OCI-M2 (cell line): ENCODE measurements at regions not wholly inside any gene's neighbourhood (a gene's known extent, or its start where the extent isn't known, plus 50 kb on each side); places are given as distances from the start of the nearest gene placed in this dataset.

ENCODE experiments used
- DNase-seq: peaks from one replicate; lab custom pipeline; 2025; ENCODE audit not compliant: unreplicated experiment; lab: John Stamatoyannopoulos, UW

DNA sequence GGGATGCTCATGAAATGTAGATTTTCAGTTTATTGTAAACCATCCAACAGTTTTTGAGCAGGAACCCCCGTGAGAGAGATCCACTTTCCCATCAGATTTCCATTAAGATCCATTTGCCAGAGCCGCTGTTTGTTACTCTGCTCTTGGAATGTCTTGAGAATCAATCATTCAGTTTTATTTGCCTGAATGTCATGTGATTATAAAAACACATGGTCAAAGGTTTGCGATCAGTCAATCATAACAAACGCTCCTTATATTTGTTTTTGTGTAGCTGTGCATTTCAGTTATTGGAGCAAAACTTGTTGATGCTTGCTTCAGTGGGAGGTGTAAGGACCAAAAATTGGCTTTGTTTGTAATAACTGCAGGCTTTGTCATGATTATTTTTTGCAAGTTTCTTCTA lies 155.8 kb upstream of the RHOBTB1 start:
- no peak for DNase-seq

DNA sequence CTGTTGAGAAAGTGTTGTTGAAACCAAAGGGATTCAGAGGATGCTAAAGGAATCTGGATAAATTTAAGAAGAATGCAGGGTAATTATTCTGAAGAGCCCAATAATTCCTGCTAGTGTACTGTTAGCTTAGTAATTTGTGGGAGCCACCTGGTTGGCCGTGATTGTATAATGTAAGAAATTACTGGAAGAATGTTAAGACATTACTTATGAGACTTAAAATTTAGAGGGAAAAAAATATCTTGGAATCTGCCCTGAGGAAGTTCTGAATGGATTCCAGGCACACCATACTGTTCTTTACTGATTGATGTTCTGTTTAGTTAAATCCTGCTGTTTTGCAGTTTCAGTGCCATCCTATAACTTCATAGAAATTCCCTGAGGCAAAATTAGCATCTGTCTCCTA lies 155.0 kb upstream of the RHOBTB1 start:
- DNase-seq = no peak

DNA sequence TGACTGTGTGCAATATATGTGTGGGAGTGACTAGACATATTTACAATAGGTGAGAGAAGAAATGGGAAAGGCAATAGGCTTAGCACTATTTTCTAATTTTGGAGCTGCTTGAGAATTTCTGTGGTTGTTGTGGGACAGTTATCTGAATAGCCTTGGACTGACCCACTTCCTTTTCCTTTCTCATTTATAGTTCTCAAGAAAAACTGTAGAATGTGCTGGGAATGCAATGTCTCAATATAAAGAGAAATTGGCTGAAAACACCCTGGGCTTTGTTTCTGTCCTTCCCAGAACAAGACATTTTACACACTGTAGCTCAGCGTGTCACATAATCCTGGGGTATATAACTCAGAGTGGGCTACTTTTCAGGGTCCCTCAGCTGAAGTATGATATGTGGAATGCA lies 153.0 kb upstream of the RHOBTB1 start:
- DNase-seq = no peak

DNA sequence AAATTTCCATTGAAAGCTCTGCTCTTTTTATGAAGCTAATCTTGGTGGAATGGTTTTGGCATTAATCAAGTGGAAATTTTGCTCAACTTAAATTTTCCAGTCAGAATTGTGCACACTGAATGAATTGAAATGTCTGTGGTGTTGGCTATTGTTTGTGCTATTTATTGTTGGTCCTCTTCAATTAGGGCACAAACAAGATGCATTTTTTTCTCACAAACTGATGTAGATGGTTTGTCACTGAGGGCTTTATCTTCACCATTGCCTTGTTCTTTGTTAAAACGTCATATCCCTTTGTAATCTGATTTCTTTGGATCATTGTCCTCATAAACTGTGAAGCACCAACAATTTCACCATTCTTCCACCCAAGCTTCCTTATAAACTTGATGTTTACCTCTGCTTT lies 152.1 kb upstream of the RHOBTB1 start:
- no peak for DNase-seq

DNA sequence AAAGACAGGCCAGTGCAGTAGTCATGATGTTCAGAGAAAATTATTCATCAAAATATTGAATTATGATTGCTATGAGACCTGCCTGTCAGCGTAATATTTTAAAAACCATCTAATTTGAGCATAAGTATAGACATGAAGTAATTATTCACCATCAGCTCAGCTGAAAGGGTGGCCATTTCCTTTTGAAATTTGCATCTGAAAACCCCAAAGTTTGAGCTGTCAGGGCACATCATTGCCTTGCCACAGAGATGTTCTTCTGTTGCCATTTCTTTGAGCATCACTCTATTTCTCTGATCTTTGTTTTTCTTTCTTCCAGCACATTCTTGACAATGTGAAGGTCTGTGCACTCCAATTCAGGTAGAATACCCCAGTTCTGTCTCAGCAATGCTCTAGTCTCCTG lies 147.5 kb upstream of the RHOBTB1 start:
- DNase-seq = no peak

DNA sequence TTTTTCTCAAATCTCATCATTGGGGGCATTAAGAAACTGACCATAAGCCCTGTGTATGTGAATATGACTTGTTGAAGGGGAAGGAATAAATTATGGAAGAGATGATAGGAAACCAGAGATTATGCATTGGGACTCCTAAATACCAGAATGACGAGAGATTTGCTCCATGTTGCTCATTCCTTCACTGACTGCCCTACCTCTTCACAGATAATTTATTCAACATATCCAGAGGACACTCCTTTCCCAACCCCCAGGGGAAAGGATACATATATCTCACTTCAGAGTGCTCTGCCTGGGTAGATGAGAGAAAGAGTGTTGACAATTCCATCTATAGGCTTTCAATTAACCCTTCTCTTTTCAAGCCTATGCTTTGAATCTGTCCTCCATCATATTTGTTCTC lies 145.3 kb upstream of the RHOBTB1 start:
- DNase-seq = no peak

DNA sequence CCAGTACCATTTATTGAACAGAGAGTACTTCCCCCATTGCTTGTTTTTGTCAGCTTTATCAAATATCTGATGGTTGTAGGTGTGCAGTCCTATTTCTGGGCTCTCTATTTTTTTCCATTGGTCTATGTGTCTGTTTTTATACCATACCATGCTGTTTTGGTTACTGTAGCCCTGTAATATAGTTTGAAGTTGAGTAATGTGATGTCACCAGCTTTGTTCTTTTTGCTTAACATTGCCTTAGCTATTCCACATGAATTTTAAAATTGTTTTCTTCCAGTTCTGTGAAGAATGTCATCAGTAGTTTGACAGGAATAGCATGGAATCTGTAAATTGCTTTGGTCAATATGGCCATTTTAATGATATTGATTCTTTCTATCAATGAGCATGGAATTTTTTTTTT lies 140.5 kb upstream of the RHOBTB1 start:
- no peak for DNase-seq

DNA sequence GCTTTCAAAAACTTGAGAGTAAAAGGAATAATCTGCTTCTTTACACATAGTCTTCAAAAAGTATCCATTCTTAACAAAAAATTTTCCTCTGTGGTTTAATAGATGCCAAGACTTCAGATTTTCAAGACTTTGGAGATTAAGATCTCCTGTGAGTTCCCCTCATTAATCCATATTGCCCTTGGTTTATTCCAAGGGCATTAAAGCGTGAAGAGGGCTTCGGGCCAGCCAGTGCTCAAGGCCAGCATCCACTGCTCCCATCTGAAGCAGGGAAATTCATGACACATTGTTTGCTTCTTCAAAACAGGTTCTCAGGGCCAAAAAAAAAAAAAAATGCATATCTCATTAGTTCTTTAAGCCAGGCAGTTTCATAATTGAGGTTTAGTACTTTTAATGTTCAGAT lies 137.3 kb upstream of the RHOBTB1 start:
- DNase-seq = no peak

DNA sequence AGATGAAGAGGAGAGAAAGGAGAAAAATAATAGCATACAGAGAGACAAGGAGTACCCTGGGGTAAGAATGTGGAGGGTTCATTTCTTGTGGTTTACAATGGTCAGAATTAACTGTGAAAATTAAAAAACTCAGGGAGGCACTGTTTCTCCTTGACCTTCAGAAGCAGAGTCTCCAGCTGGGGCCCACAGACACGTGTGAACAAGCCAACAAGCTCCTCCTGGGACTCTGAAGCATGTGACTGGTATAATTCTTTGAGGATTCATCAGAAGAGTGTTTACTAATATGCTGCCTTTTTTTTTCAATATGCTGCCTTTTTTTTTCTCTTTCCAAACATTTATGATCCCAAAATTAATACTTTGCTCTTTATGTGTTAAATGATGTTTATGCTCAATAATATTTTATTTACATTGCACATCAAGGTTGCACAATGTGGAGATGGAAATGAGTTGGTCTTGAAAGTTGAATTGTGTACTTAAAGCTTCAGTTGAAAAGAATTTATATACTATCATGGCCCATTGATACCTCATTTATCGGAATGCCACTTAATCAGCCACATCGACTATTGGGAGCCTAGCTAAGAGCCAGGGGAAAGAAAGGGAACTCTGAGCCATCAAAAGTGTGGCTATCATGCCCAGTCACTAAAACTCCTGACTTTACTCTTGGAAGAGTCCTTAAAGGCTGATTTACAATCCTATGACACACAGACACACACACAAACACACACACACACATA lies 134.7 kb upstream of the RHOBTB1 start:
- DNase-seq = no peak

DNA sequence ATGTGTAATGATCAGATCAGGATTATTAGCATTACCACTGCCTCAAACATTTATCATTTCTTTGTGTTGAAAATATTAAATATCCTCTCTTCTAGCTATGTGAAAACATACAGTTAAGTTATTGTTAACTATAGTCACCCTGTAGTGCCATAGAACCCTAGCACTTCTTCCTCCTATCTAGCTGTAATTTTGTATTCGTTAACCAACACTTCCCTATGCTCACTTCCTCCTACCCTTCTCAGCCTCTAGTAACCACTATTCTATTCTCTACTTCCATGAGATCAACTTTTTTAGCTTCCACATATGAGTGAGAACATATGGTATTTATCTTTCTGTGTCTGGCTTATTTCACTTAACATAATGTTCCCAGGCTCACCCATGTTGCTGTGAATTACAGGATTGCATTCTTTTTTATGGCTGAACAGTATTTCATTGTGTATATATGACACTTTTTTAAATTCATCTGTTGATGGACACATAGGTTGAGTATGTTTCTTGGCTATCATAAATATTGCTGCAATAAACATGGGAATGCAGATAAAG lies 132.7 kb upstream of the RHOBTB1 start:
- no peak for DNase-seq

DNA sequence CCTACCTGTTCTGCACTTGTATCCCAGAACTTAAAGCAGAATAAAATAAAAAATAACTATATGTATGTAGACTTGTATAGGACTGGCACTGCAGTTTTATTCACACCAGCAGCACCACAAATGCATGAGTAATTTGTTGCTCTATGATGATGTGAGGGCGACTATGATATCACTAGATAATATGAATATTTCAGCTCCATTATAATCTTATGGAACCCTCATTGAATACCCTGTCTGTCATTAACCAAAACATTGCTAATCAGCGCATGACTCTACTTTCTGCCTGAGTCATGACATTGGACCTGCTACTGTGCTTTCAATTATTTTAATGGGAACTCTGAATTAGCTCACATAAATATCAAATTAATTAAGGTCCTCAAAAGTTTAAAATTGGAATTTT lies 129.4 kb upstream of the RHOBTB1 start:
- no peak for DNase-seq

DNA sequence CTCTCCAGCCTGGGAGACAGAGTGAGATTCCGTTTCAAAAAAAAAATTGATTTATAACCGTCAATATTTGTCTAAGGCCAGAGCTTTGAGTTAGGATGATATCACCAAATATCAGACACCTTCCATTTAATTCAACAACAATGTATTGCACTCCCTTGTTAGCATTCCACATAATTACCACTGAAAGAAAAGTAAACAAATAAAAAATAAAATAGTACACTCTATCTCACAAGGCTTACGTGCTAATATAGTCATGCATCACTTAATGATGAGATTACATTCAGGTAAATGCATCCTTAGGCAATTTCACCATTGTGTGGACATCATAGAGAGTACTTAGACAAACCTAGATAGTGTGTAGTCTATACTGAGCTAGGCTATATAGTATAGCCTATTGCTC lies 127.6 kb upstream of the RHOBTB1 start:
- DNase-seq = no peak

DNA sequence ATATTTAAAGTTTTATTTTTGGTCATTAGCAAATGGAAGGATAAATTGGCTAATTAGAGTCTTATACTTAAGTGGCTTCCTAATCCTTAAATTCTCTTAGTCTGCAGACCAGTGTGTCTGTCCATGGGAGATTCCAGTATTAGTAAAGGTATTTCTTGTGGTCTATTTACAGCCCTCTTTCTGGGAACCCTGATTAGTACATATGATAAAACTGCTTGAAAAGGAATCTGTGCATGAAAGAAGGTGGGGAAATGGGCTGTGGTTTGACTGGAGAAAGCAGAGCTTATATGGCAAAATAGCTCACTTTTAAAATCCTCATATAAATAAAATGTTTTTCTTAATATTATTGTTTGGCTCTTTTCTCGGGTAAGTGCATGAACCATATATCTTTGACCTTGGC lies 124.5 kb upstream of the RHOBTB1 start:
- DNase-seq = no peak

DNA sequence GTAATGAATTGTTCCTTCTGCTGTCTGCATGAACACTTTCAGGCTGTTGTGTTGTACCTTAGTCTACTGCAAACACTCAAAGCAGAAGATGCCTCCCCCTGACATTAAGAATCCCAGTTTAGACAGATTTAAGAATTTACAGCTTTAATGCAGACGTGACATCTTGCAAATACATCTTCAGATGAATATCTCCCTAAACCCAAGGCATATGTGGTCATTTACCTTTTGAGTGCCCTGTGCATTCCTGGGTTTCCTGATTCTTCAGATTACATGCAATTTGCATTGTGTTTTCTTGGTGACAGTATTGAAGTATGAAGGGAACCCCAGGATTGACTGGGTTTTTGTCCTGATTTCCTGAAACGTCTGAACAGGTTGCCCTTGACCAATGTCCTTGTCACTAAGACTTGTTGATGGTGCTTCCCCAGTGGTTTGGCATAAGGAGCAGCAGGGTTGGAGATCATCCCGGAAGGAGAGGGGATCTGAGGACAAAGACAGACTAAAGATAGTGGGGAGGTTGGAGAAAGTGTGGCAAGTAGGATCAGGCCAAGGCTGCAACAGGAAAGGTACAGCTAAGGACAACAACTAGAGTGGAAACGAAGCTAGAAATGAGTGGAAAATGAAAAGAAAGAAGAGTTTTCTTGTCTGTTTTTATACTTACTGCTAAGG lies 123.8 kb upstream of the RHOBTB1 start:
- DNase-seq = no peak

DNA sequence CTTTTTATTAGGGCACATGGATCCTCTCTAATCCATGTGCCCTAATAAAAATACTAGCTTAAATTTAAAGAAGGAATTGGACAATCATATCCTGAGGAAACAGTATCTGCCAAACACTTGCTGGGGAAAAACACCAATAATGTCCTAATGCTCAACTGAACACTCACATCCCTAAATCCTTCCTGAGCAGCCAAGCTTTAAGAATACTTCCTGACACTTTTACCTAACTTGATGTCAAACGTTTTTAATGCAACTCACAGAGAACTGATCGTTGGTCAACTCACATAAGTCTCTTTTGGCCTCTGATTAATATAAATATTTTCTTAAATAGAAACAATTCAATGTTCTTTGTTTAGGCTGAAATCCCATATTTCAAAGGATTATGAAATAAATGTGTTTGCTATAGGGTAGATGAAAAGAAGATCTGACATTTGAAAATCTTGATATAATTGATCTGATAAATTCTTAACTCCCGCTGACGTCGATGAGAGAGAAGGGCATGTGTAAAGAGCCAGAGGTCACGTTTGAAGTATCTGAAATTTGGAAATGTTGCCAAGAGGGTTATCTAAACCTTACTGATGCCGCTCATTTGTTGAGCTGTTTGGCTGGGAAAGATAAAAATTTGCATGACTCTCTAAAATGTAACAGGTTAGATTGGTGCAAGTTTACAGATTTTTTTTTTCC lies 122.8 kb upstream of the RHOBTB1 start:
- no peak for DNase-seq

DNA sequence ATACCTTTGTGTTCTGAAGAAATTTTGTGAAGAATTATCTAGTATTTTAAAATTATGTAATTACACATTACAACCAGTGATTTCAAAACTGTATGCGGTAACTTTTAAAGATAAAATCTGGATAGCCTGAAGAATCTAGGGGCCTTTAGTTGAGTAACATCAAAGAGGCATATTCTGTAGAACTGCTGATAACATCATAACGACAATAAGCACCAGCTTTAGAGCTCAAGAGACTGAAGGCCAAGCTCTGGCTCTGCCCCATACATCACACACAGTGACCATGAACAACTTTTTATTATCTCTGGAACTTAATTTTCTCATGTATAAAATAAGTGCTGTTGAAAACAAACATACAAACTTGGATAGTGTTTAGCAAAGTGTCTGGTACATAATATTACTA lies 121.1 kb upstream of the RHOBTB1 start:
- DNase-seq = no peak

DNA sequence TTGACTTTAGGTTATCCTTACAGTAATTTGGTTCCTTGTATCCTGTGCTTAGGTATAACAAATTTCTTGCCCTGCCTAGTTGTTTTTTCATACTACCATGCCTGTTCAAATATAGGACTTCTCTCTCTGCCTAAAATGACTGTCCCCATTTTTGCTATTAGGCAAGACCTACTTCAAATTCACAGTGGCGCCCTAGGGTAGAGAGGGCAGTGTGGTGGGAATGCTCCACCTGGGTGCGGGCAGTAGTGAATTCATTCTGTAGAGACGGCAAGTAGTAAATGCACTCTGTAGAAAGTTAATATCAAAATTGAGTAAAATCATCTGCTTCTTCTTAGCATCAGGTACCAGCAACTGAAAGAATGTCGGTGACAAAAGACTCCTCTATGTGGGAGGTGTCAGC lies 120.4 kb upstream of the RHOBTB1 start:
- DNase-seq = no peak

DNA sequence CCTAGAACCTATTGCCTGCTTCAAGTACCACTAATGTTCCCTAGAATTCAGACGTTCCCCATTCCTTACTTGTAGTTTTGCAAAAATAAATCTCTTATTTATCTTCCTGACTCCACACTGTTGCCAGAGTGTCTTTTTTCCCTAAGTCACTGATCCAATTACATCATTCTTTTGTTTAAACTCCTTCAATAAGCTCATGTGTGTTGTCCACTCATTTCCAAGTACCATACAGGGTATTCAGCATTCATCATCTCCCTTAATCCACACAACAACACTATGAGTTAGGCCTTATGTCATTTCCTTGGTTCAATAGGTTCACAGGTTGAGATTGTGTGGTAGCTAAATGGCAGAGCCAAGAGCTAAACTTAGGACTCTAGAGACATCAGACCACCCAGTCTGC lies 119.9 kb upstream of the RHOBTB1 start:
- no peak for DNase-seq

DNA sequence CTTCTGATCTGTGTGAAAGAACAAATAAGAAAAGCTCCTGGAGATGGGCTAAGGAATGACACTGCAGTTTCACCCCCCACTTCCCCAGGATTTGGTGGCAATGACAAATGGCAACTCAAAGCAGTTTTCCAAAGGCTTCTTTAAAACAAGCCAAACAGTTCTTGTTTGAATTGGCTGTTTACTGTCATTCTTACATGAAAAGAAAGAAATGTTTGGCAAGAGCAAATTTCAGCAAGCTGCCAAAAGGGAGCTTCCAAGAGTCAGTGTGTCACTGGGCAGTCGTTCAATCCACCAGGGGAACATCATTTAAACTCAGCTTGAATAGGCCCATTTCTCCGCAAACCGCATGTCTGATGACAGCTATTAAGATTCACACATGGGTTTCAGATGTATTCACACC lies 119.0 kb upstream of the RHOBTB1 start:
- DNase-seq = no peak

DNA sequence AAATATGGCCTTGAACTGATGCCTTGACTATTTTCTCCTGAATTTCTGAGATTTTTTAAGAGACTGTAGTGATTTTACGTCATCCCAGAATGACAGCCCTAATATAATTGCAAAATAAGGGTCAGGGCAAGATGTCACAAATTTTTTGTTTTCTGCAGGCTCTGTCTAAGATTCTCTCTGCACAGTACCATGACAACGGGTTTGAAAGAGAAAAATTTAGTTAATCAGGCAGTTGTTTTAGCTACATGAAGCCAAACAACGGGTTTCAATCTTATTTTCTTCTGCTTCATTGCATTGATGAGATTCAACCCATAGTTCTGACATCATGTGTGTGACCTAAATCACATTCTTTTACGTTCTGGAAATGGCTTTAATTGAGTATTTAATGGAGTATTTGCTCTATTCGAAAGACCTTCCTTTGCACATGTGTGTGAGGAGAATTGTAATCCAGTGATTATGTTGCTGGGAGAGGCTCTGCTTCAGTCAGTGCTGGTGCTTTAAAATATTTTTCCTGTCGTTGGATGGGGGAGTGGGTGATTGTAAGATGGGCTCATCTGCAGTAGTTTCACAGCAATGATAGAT lies 118.0 kb upstream of the RHOBTB1 start:
- no peak for DNase-seq

DNA sequence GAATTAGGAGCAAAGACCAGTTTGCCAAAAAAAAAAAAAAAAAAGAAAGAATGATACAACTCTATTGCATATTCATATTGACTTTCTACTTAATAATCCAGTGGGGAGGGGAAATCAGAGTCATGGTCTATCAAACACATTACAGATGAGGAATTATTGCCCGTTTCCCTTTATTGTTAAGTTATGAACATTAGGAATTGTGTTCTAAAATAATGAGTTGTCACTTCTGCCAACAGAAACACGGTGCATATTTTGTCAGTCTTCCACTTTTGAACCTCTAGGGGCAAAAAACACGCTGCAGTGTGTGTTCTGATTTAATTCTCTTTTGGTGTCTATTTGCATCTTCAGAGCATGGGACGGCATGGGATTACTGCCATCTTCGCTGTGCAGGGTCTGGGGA lies 115.7 kb upstream of the RHOBTB1 start:
- DNase-seq = no peak
